Calu3 (cell line): ENCODE measurements at regions not wholly inside any gene's neighbourhood (a gene's known extent, or its start where the extent isn't known, plus 50 kb on each side); places are given as distances from the start of the nearest gene placed in this dataset.

ENCODE experiments used
- BruUV-seq: library from RNA; stranded (reverse); fragments of 400-500 nt; replicated peaks from 2 replicates; lab custom pipeline; 2021; lab: Mats Ljungman, UMichigan
- CTCF ChIA-PET: fragments of 300-600 bp; sonication (Branson Sonifier 250); formaldehyde crosslinking; loops from one replicate; lab custom pipeline; 2022; ENCODE audit warnings: antibody characterized with exemption; lab: Charles Lee
- DNase-seq: peaks from one replicate; pipeline ENCODE4 v3.0.0; 2022
- H3K27ac Mint-ChIP-seq: one replicate; pipeline ENCODE4 v1.8.0; 2022; ENCODE audit warnings: mixed read lengths; ENCODE audit not compliant: unreplicated experiment
- H3K27me3 Mint-ChIP-seq: one replicate; pipeline ENCODE4 v1.8.0; 2022; ENCODE audit warnings: mixed read lengths; ENCODE audit not compliant: unreplicated experiment
- H3K36me3 Mint-ChIP-seq: one replicate; pipeline ENCODE4 v1.8.0; 2022; ENCODE audit warnings: mild to moderate bottlenecking, moderate library complexity, mixed read lengths; ENCODE audit not compliant: insufficient read depth, unreplicated experiment
- H3K4me1 Mint-ChIP-seq: one replicate; pipeline ENCODE4 v1.8.0; 2022; ENCODE audit warnings: mild to moderate bottlenecking, low read depth, mixed read lengths; ENCODE audit not compliant: unreplicated experiment
- H3K4me3 Mint-ChIP-seq: one replicate; pipeline ENCODE4 v1.8.0; 2022; ENCODE audit warnings: mild to moderate bottlenecking, low read depth, moderate library complexity, mixed read lengths; ENCODE audit not compliant: unreplicated experiment
- H3K9me3 Mint-ChIP-seq: one replicate; pipeline ENCODE4 v1.8.0; 2022; ENCODE audit warnings: low read depth, mixed read lengths; ENCODE audit not compliant: unreplicated experiment
- intact Hi-C: fragments of 100-400 bp; cut with micrococcal nuclease; formaldehyde crosslinking; loops from one replicate; pipeline ENCODE4 v1.10.0; 2022; ENCODE audit not compliant: unreplicated experiment
- TF ChIP-seq, protein P1 (sequence below): fragments of 200-600 bp; IDR thresholded peaks from one replicate; pipeline ENCODE4 v1.8.0; 2022; ENCODE audit warnings: antibody characterized with exemption; ENCODE audit not compliant: unreplicated experiment

GRCh38 chr18:59087391-59087790, 52.3 kb upstream of the SEC11C start:
- BruUV-seq = no TSS peak
- Mint-ChIP-seq H3K4me3 (no peak overlapping the region), H3K9me3 (no peaks in the 10 kb centered on the region), H3K27me3 (peaks cover 90% of the 10 kb centered on the region), H3K27ac (no peak overlapping the region), H3K4me1 (peaks cover 11% of the 10 kb centered on the region), H3K36me3 (no peaks in the 10 kb centered on the region)
- DNase-seq = no peak
- intact Hi-C loops = no loop called here
- CTCF ChIA-PET = no interaction called here
- TF ChIP-seq, protein P1, sequence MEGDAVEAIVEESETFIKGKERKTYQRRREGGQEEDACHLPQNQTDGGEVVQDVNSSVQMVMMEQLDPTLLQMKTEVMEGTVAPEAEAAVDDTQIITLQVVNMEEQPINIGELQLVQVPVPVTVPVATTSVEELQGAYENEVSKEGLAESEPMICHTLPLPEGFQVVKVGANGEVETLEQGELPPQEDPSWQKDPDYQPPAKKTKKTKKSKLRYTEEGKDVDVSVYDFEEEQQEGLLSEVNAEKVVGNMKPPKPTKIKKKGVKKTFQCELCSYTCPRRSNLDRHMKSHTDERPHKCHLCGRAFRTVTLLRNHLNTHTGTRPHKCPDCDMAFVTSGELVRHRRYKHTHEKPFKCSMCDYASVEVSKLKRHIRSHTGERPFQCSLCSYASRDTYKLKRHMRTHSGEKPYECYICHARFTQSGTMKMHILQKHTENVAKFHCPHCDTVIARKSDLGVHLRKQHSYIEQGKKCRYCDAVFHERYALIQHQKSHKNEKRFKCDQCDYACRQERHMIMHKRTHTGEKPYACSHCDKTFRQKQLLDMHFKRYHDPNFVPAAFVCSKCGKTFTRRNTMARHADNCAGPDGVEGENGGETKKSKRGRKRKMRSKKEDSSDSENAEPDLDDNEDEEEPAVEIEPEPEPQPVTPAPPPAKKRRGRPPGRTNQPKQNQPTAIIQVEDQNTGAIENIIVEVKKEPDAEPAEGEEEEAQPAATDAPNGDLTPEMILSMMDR = no peak
